Right atrium auricular region (tissue), 2 donors: ENCODE measurements at regions not wholly inside any gene's neighbourhood (a gene's known extent, or its start where the extent isn't known, plus 50 kb on each side); places are given as distances from the start of the nearest gene placed in this dataset.

Source experiments
- DNase-seq: peaks from one replicate; pipeline ENCODE4 v3.0.0-alpha.2; 2019; ENCODE audit warnings: low spot score
- H3K27ac ChIP-seq, 2 donors: fragments of 200-600 bp; sonication (generic); 1 replicate in 1 of 2; 2 replicates in 1 of 2; pipeline ENCODE4 v1.5.1; 2016 to 2019
- H3K27me3 ChIP-seq, 2 donors: fragments of 200-600 bp; sonication (generic); one replicate each; pipeline versions ENCODE4 v1.5.1 to v1.6.0; 2017 to 2019
- H3K36me3 ChIP-seq: fragments of 200-600 bp; sonication (generic); one replicate; pipeline ENCODE4 v1.5.1; 2016
- H3K4me1 ChIP-seq, 2 donors: fragments of 200-600 bp; sonication (generic); one replicate each; pipeline versions ENCODE4 v1.5.1 to v1.6.0; 2017 to 2019
- H3K4me3 ChIP-seq, 2 donors: fragments of 200-600 bp; sonication (generic); 1 replicate in 1 of 2; 2 replicates in 1 of 2; pipeline ENCODE4 v1.5.1; 2017 to 2019; ENCODE audit warnings: mild to moderate bottlenecking in 1 of 2, moderate library complexity in 1 of 2
- H3K9me3 ChIP-seq, 2 donors: fragments of 200-600 bp; sonication (generic); one replicate each; pipeline ENCODE4 v1.5.1; 2019
- TF ChIP-seq, protein P1 (sequence below), 2 donors: fragments of 200-600 bp; sonication (generic); IDR thresholded peaks; one replicate each; pipeline ENCODE4 v1.5.1; 2019; ENCODE audit warnings: antibody characterized with exemption in 2 of 2

DNA sequence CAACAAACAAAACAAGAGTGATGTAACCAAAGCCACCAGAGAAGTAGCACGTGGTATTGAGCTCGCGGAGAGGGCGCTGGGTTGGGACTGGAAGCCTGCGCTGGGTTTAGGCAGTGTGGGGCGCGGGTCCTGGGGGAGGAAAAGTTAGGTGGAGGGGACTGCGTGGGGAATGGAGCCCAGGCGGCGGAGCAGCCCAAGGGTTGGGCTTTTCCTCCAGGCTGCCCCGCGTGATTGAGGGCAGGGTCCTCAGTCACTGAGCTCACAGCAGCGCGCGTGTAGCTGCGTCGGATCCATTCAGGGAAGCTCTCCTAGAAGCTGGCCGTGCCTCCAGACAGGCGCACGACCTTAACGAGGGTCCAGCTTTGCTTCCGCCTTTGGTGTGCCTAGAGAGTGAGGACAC is 357.4 kb downstream of the GALR1 start:
- no peak for DNase-seq
- H3K27ac ChIP-seq = no peak overlapping the region
- TF ChIP-seq, protein P1, sequence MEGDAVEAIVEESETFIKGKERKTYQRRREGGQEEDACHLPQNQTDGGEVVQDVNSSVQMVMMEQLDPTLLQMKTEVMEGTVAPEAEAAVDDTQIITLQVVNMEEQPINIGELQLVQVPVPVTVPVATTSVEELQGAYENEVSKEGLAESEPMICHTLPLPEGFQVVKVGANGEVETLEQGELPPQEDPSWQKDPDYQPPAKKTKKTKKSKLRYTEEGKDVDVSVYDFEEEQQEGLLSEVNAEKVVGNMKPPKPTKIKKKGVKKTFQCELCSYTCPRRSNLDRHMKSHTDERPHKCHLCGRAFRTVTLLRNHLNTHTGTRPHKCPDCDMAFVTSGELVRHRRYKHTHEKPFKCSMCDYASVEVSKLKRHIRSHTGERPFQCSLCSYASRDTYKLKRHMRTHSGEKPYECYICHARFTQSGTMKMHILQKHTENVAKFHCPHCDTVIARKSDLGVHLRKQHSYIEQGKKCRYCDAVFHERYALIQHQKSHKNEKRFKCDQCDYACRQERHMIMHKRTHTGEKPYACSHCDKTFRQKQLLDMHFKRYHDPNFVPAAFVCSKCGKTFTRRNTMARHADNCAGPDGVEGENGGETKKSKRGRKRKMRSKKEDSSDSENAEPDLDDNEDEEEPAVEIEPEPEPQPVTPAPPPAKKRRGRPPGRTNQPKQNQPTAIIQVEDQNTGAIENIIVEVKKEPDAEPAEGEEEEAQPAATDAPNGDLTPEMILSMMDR (IDR thresholded peaks at IDR 0.05) = no peak
- H3K27me3 ChIP-seq = no peaks in the 10 kb centered on the region
- no peaks in the 10 kb centered on the region for H3K4me1 ChIP-seq
- H3K4me3 ChIP-seq = no peak overlapping the region
- no peaks in the 10 kb centered on the region for H3K36me3 ChIP-seq
- H3K9me3 ChIP-seq = no peaks in the 10 kb centered on the region

GRCh38 chr18:77608807-77609206 is 359.2 kb downstream of the GALR1 start:
- no peaks in the 10 kb centered on the region for H3K27me3 ChIP-seq
- H3K4me1 ChIP-seq = no peaks in the 10 kb centered on the region
- no peak overlapping the region for H3K27ac ChIP-seq
- no peak for DNase-seq
- no peak overlapping the region for H3K4me3 ChIP-seq
- TF ChIP-seq, protein P1 (IDR thresholded peaks at IDR 0.05) = no peak
- no peaks in the 10 kb centered on the region for H3K36me3 ChIP-seq
- no peaks in the 10 kb centered on the region for H3K9me3 ChIP-seq

DNA sequence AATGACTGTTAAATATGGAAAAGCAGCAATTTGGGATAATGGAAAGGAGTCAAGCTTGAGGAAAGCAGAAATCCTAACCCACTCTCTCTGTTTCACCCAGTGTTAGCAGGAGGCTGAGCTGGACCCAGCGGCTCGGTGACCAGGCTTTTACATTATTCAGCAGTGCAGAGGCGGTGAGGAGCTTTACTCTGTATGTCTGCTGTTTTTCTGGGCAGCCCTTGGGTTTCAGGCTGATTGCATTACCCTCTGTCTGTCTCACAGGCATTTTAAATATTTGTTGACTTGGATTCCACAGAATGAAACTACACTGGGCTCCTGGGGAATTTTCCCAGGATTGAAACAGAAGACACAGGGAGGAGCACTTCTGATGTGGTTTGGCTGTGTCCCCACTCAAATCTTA is 368.0 kb downstream of the GALR1 start:
- DNase-seq = no peak
- H3K27ac ChIP-seq = no peak overlapping the region
- H3K4me1 ChIP-seq = no peaks in the 10 kb centered on the region
- no peaks in the 10 kb centered on the region for H3K27me3 ChIP-seq
- H3K4me3 ChIP-seq = no peak overlapping the region
- TF ChIP-seq, protein P1 (IDR thresholded peaks at IDR 0.05) = no peak
- H3K36me3 ChIP-seq = no peaks in the 10 kb centered on the region
- H3K9me3 ChIP-seq = no peaks in the 10 kb centered on the region

DNA sequence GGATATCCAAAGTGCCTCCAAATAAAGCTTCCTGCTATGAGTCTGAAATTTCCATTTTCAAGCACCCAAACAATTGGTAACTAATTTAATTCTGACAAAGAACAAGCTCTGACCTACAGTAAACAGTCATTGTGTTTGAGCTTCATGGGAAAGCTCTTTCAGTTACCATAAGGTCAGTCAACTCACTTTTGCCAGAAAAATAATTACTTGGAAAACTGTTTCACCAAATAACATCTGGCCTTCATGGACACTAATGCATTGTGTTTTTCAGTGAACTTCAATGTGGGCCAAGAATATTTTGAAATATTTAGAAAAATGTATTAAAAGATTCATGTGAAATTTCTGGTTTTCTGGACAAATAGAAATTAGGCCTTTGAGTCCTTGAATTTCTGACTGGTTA is 369.9 kb downstream of the GALR1 start:
- Histone ChIP-seq H3K27ac (no peak overlapping the region), H3K36me3 (no peaks in the 10 kb centered on the region), H3K4me1 (no peaks in the 10 kb centered on the region), H3K9me3 (no peaks in the 10 kb centered on the region), H3K4me3 (no peak overlapping the region), H3K27me3 (no peaks in the 10 kb centered on the region)
- no peak for DNase-seq
- TF ChIP-seq, protein P1 (IDR thresholded peaks at IDR 0.05) = no peak

GRCh38 chr18:77622009-77622692 is 372.5 kb downstream of the GALR1 start:
- H3K4me3 ChIP-seq = no peak overlapping the region
- no peaks in the 10 kb centered on the region for H3K27me3 ChIP-seq
- H3K4me1 ChIP-seq = no peaks in the 10 kb centered on the region
- TF ChIP-seq, protein P1 (IDR thresholded peaks at IDR 0.05) = no peak
- no peak for DNase-seq
- H3K9me3 ChIP-seq = no peaks in the 10 kb centered on the region
- no peaks in the 10 kb centered on the region for H3K36me3 ChIP-seq
- H3K27ac ChIP-seq = no peak overlapping the region

DNA sequence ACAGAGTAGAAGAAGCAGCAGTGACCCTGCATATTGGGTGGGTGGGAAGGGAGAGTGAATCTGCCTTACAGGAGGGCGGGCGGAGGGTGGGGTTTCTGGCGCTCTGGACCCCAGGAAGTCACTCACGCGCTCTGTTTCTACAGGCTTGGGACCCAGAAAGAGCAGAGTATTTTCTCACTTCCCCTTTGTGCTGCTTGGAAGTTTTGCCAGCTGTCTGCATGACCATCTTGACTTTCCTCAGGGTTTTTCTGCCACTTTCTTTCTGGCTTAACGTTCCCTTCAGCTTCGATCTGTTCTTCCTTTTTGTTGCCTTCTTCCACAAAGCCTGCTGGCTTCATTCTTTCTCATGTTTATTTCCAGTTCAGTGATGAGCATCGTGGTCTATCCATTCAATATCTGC is 383.1 kb downstream of the GALR1 start:
- Histone ChIP-seq H3K9me3 (no peaks in the 10 kb centered on the region), H3K4me1 (peaks cover 0 to 3% of the 10 kb centered on the region in 2 donors), H3K27ac (no peak overlapping the region), H3K36me3 (no peaks in the 10 kb centered on the region), H3K27me3 (no peaks in the 10 kb centered on the region), H3K4me3 (no peak overlapping the region)
- TF ChIP-seq, protein P1 (IDR thresholded peaks at IDR 0.05) = no peak
- no peak for DNase-seq
